H9 (cell line): ENCODE measurements at regions not wholly inside any gene's neighbourhood (a gene's known extent, or its start where the extent isn't known, plus 50 kb on each side); places are given as distances from the start of the nearest gene placed in this dataset.

Experiments
- DNase-seq: peaks from one replicate; pipeline ENCODE4 v3.0.0-alpha.2; 2017
- H2AFZ ChIP-seq: one replicate; pipeline ENCODE4 v1.6.1; 2013; ENCODE audit warnings: mild to moderate bottlenecking, low read length, control low read depth, moderate library complexity
- H2AK5ac ChIP-seq: 2 replicates; pipeline ENCODE4 v1.6.1; 2013; ENCODE audit warnings: low read length, control low read depth, mixed read lengths; ENCODE audit not compliant: insufficient read length
- H2BK120ac ChIP-seq: one replicate; pipeline ENCODE4 v1.6.1; 2013; ENCODE audit warnings: low read depth, mild to moderate bottlenecking, low read length, control low read depth, inconsistent platforms; ENCODE audit not compliant: poor library complexity, severe bottlenecking
- H2BK12ac ChIP-seq: 2 replicates; pipeline ENCODE4 v1.6.1; 2013; ENCODE audit warnings: low read length, control low read depth, mixed read lengths, low read depth; ENCODE audit not compliant: insufficient read length
- H2BK15ac ChIP-seq: 2 replicates; pipeline ENCODE4 v1.6.1; 2013; ENCODE audit warnings: low read depth, low read length, control low read depth
- H2BK20ac ChIP-seq: one replicate; pipeline ENCODE4 v1.6.1; 2013; ENCODE audit warnings: low read depth, mild to moderate bottlenecking, low read length, control low read depth, inconsistent platforms; ENCODE audit not compliant: poor library complexity, severe bottlenecking
- H2BK5ac ChIP-seq: 2 replicates; pipeline ENCODE4 v1.6.1; 2013; ENCODE audit warnings: low read length, control low read depth, mixed read lengths; ENCODE audit not compliant: insufficient read length
- H3K14ac ChIP-seq: 2 replicates; pipeline ENCODE4 v1.6.1; 2013; ENCODE audit warnings: low read length, control low read depth; ENCODE audit not compliant: insufficient read depth
- H3K18ac ChIP-seq: 2 replicates; pipeline ENCODE4 v1.6.1; 2013; ENCODE audit warnings: low read depth, mild to moderate bottlenecking, mixed read lengths, low read length, control low read depth; ENCODE audit not compliant: insufficient read length
- H3K23ac ChIP-seq: 2 replicates; pipeline ENCODE4 v1.6.1; 2013; ENCODE audit warnings: low read length, control low read depth, mixed read lengths, low read depth; ENCODE audit not compliant: insufficient read length
- H3K23me2 ChIP-seq: 2 replicates; pipeline ENCODE4 v1.6.1; 2013; ENCODE audit warnings: low read depth, mild to moderate bottlenecking, mixed read lengths, low read length, control low read depth; ENCODE audit not compliant: insufficient read length, poor library complexity, severe bottlenecking
- H3K27ac ChIP-seq: 2 replicates; pipeline ENCODE4 v1.5.1; 2013; ENCODE audit warnings: low read length, control low read depth, mixed read lengths, low read depth; ENCODE audit not compliant: insufficient read length
- H3K27me3 ChIP-seq: 2 replicates; pipeline ENCODE4 v1.6.1; 2013; ENCODE audit warnings: low read length, control low read depth, inconsistent platforms; ENCODE audit not compliant: insufficient read depth
- H3K4ac ChIP-seq: 2 replicates; pipeline ENCODE4 v1.6.1; 2013; ENCODE audit warnings: low read depth, mild to moderate bottlenecking, control low read depth, inconsistent platforms, low read length, moderate library complexity
- H3K4me1 ChIP-seq: 2 replicates; pipeline ENCODE4 v1.6.1; 2013; ENCODE audit warnings: low read length, control low read depth, inconsistent platforms; ENCODE audit not compliant: insufficient read depth
- H3K4me2 ChIP-seq: 2 replicates; pipeline ENCODE4 v1.6.1; 2013; ENCODE audit warnings: low read length, control low read depth, mixed read lengths; ENCODE audit not compliant: insufficient read length, insufficient read depth
- H3K56ac ChIP-seq: 2 replicates; pipeline ENCODE4 v1.6.1; 2013; ENCODE audit warnings: low read depth, mild to moderate bottlenecking, mixed read lengths, low read length, control low read depth; ENCODE audit not compliant: insufficient read length
- H3K79me1 ChIP-seq: 2 replicates; pipeline ENCODE4 v1.6.1; 2013; ENCODE audit warnings: low read depth, mild to moderate bottlenecking, moderate library complexity, low read length, control low read depth, inconsistent platforms; ENCODE audit not compliant: insufficient read depth, poor library complexity, severe bottlenecking
- H3K79me2 ChIP-seq: 2 replicates; pipeline ENCODE4 v1.6.1; 2013; ENCODE audit warnings: low read length, control low read depth, inconsistent platforms; ENCODE audit not compliant: insufficient read depth
- H3K9ac ChIP-seq: 2 replicates; pipeline ENCODE4 v1.6.1; 2013; ENCODE audit warnings: low read length, control low read depth, mixed read lengths; ENCODE audit not compliant: insufficient read length; ENCODE audit errors: extremely low read depth
- H3K9me3 ChIP-seq: one replicate; pipeline ENCODE4 v1.6.1; 2013; ENCODE audit warnings: low read depth, low read length, inconsistent platforms; ENCODE audit not compliant: control insufficient read depth
- H3T11ph ChIP-seq: one replicate; pipeline ENCODE4 v1.6.1; 2013; ENCODE audit warnings: mild to moderate bottlenecking, low read length, control low read depth, inconsistent platforms
- H4K20me1 ChIP-seq: one replicate; pipeline ENCODE4 v1.6.1; 2013; ENCODE audit not compliant: control insufficient read depth, insufficient read length, insufficient read depth
- H4K5ac ChIP-seq: 2 replicates; pipeline ENCODE4 v1.6.1; 2013; ENCODE audit warnings: low read depth, mild to moderate bottlenecking, mixed read lengths, low read length, control low read depth; ENCODE audit not compliant: insufficient read length
- H4K8ac ChIP-seq: replicated peaks from 2 replicates; pipeline ENCODE4 v1.6.1; 2013; ENCODE audit warnings: low read length, control low read depth, mixed read lengths, low read depth; ENCODE audit not compliant: insufficient read length
- H4K91ac ChIP-seq: 2 replicates; pipeline ENCODE4 v1.6.1; 2013; ENCODE audit warnings: low read depth, mild to moderate bottlenecking, moderate library complexity, mixed read lengths, low read length, control low read depth; ENCODE audit not compliant: insufficient read length
- H3K27ac Mint-ChIP-seq, 3 experiments: 2 replicates in 2 of 3; 3 replicates in 1 of 3; pipeline ENCODE4 v1.8.0; 2020 to 2021; ENCODE audit warnings: mixed read lengths in 3 of 3, mild to moderate bottlenecking in 1 of 3, moderate library complexity in 1 of 3
- H3K27me3 Mint-ChIP-seq: 2 replicates; pipeline ENCODE4 v1.8.0; 2021; ENCODE audit warnings: low read depth, mild to moderate bottlenecking, moderate library complexity, mixed read lengths
- H3K36me3 Mint-ChIP-seq, 3 experiments: 2 replicates in 2 of 3; 3 replicates in 1 of 3; pipeline ENCODE4 v1.8.0; 2020 to 2021; ENCODE audit warnings: low read depth in 3 of 3, mixed read lengths in 3 of 3; ENCODE audit not compliant: insufficient read depth in 1 of 3
- H3K4me1 Mint-ChIP-seq, 2 experiments: 2 replicates each; pipeline ENCODE4 v1.8.0; 2020; ENCODE audit warnings: mixed read lengths in 2 of 2
- H3K4me3 Mint-ChIP-seq, 2 experiments: 2 replicates in 1 of 2; 3 replicates in 1 of 2; pipeline ENCODE4 v1.8.0; 2020 to 2021; ENCODE audit warnings: mild to moderate bottlenecking in 2 of 2, mixed read lengths in 2 of 2, moderate library complexity in 1 of 2
- H3K9me3 Mint-ChIP-seq, 2 experiments: 2 replicates in 1 of 2; 3 replicates in 1 of 2; pipeline ENCODE4 v1.8.0; 2020; ENCODE audit warnings: mild to moderate bottlenecking in 2 of 2, mixed read lengths in 2 of 2, moderate library complexity in 1 of 2
- WGBS: extraction: QIAGEN DNeasy Blood & Tissue Kit; methylation state at CpG from one replicate; pipeline ENCODE4 v1.1.7; 2013; ENCODE audit warnings: missing lambda C conversion rate, low lambda C conversion rate, mixed read lengths; ENCODE audit not compliant: insufficient read length; ENCODE audit errors: extremely low coverage; 5-methylcytosine and 5-hydroxymethylcytosine counted together
- TF ChIP-seq, protein P1 (sequence below): fragments of 200-600 bp; sonication (generic); conservative IDR thresholded peaks from 3 replicates; pipeline ENCODE4 v1.8.0; 2021; ENCODE audit warnings: antibody characterized with exemption, mild to moderate bottlenecking

DNA sequence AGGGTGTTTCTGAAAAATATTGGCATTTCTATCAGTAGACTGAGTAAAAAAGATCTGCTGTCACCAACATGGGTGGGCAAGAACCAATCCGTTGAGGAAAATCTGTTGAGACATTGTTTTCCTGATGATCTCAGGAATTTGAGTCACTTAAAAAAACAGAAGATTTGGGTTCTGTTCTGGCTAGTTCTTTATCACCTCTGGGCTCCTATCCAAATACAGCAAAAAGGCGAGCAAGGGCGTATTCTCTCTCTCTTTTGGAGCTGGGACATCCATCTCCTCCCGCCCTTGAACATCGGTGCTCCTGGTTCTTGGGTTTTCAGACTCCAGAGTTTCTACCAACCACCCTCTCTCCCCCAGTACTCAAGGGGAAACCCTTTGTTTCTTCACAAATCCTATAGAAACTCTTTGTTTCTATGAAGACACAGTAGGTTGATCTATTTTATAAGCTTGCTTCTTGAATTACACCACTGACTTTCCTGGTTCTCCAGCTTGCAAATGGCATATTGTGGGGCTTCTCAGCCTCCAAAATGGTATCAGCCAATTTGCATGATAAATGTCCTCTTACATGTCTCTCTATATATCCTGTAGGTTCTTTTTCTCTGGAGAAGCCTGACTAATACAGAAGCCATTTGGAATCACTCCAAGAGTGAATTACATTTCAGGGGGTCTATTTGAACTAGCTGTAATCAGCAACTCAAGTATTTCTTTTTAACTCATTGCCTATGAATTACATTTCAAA is 263.9 kb upstream of the TMTC1 start:
- no peaks in the 10 kb centered on the region for H3K9me3 ChIP-seq

More for the DNA sequence above, 263.9 kb upstream of the TMTC1 start:
- Mint-ChIP-seq H3K4me3 (no peak overlapping the region), H3K27ac (peak overlapping the region in 2 of 3 experiments; percentile 37 to 49; a peak in 2 of 7 replicates), H3K27me3 (no peaks in the 10 kb centered on the region), H3K36me3 (no peaks in the 10 kb centered on the region; a peak in 1 of 7 replicates), H3K4me1 (peaks cover 24 to 25% of the 10 kb centered on the region in 2 experiments), H3K9me3 (no peaks in the 10 kb centered on the region)
- Histone ChIP-seq H2BK15ac (no peak overlapping the region), H3K23me2 (no peaks in the 10 kb centered on the region), H2BK12ac (no peak overlapping the region), H2BK120ac (no peak overlapping the region), H3K14ac (no peak overlapping the region), H4K20me1 (no peaks in the 10 kb centered on the region), H4K5ac (no peak overlapping the region), H3K27me3 (no peaks in the 10 kb centered on the region), H3K18ac (no peak overlapping the region), H2AK5ac (no peak overlapping the region), H2BK20ac (no peak overlapping the region), H3K79me2 (no peaks in the 10 kb centered on the region), H3T11ph (no peak overlapping the region), H3K23ac (no peak overlapping the region), H3K4ac (no peak overlapping the region), H2BK5ac (no peak overlapping the region), H3K56ac (no peak overlapping the region), H4K8ac (no peak overlapping the region), H2AFZ (no peak overlapping the region), H3K4me2 (no peak overlapping the region), H3K9ac (no peak overlapping the region), H3K27ac (no peak overlapping the region), H3K79me1 (no peaks in the 10 kb centered on the region), H4K91ac (no peak overlapping the region), H3K4me1 (peaks cover 11% of the 10 kb centered on the region)
- TF ChIP-seq, protein P1, sequence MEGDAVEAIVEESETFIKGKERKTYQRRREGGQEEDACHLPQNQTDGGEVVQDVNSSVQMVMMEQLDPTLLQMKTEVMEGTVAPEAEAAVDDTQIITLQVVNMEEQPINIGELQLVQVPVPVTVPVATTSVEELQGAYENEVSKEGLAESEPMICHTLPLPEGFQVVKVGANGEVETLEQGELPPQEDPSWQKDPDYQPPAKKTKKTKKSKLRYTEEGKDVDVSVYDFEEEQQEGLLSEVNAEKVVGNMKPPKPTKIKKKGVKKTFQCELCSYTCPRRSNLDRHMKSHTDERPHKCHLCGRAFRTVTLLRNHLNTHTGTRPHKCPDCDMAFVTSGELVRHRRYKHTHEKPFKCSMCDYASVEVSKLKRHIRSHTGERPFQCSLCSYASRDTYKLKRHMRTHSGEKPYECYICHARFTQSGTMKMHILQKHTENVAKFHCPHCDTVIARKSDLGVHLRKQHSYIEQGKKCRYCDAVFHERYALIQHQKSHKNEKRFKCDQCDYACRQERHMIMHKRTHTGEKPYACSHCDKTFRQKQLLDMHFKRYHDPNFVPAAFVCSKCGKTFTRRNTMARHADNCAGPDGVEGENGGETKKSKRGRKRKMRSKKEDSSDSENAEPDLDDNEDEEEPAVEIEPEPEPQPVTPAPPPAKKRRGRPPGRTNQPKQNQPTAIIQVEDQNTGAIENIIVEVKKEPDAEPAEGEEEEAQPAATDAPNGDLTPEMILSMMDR = no peak
- no CpG with 5 or more reads among the region's 5 CpGs for WGBS
- DNase-seq = no peak
